NCI-H1105 treated with DMSO at 0.1 percent for 48 hours (cell line): ENCODE measurements at regions not wholly inside any gene's neighbourhood (a gene's known extent, or its start where the extent isn't known, plus 50 kb on each side); places are given as distances from the start of the nearest gene placed in this dataset.

Experiments
- DNase-seq: peaks from one replicate; lab custom pipeline; 2025; lab: John Stamatoyannopoulos, UW

DNA sequence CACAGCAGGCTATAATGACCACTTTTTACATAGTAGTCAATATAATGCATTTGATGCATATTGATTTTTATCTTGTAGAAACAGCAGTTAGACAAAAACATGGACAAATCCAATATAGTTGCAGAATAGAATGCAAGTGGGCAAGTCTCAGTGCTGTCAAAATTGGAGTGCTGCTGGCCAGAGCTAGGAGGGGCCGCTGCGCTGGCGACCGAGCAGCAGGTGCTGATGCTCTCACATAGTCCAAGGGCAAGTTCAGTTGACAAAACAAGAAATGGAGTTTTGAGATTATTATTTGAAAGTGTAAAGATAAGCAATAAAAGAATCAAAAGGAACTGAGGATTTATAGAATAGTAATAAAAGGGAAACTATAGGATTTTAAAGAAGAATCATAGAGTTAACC lies 60.6 kb upstream of the CDK20 start:
- DNase-seq: no peak

DNA sequence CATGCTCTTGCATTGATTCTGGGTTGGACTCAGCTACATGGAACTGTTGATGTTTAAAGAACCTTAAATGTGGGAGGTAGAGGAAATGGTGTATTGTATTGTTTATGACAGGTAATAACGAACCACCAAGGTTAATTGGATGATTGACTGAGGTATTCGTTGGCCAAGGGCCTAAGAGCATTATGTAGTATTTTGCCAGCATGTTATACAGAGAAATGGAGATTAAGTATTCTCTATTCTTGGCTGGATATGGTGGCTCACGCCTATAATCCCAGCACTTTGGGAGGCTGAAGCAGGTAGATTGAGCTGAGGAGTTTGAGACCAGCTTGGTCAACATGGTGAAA lies 59.0 kb upstream of the CDK20 start:
- no peak for DNase-seq

DNA sequence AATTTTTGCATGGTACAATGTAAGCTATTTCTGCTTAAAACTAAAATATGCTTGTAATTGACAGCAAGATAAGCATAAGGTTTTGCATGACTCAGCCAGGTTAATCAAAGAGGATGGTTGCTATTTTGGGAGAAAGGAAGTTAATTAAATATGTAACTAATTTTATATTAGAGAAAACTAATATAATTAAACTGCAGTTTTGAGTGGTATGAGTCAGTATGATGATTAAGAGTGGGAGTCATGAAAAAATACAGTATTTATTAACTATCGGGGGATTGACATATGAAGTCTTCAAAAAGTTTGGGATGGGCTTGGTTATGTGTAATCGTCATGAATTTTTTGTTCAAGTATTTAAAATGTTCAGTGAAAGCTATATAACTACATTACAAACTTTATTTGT lies 54.0 kb upstream of the CDK20 start:
- no peak for DNase-seq

GRCh38 chr9:88026118-88026479 lies 51.8 kb upstream of the CDK20 start:
- DNase-seq: no peak

GRCh38 chr9:88025411-88026117 lies 51.2 kb upstream of the CDK20 start:
- DNase-seq: no peak

DNA sequence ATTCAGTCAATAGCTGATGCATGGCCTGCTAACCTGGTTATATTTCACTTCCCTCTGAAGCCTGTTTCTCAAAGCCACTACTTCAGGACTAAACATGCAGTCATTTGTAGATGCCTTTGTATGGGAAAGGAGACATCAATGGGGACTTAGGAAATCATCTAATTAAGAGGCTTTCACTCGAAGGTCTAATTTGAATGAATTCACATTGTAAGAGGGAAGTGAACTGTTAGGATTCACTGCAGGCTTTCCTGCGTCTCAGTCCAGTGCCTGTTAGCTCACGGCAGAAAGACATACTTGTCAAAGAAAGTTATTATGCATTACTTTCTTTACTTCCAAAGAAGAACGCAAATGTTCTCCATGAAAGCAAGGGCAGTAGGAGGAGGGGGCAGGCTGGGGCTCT lies 50.6 kb upstream of the CDK20 start:
- no peak for DNase-seq
